GM12865 (cell line): ENCODE measurements at regions not wholly inside any gene's neighbourhood (a gene's known extent, or its start where the extent isn't known, plus 50 kb on each side); places are given as distances from the start of the nearest gene placed in this dataset.
"Not testable (repeated sequence)": the region's sequence is repeated elsewhere in the genome, so short reads cannot be mapped to it uniquely, and the experiment has no call there.

Experiments used
- DNase-seq: peaks from one replicate; pipeline ENCODE4 v3.0.0; 2010; ENCODE audit warnings: low read depth
- H3K4me3 ChIP-seq: 2 replicates; pipeline ENCODE4 v1.5.1; 2011; ENCODE audit warnings: mild to moderate bottlenecking, low read depth, low read length, control low read depth
- CTCF ChIP-seq: IDR thresholded peaks from 2 replicates; pipeline ENCODE4 v1.5.1; 2011; ENCODE audit warnings: low read length, control low read depth, low read depth, inconsistent platforms; ENCODE audit not compliant: insufficient read depth; ENCODE audit errors: missing control alignments

DNA sequence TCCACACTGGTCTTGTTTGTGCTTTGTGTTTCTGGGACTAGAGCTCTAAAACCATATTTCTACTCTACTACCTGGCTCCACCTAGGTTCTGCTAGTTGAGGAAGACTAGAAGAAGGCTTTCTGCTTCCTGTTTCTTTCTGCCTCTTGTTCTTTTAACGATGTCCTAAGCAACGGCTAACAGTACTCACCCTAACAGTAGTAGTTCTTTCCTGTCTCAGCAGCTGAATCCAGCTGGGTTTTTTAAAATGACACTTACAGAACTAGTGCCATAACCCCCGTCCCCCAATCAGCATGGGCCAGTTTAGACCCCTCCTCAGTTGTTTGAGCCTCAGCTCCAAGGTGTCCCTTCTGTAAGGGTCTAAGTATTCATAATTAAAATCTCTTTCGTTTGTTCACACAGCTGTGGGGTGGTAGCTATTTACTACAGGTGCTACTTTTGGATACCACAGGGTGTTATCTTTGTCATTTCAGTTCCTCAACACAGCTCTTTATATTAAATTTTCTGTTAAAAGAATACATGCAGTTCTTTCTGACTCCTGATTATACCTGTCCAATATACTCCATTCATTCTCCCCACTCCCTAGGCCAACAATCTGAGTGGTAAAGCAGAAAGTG lies 790.2 kb downstream of the DHX35 start:
- TF ChIP-seq CTCF, result no peak
- no peak for DNase-seq
- H3K4me3 ChIP-seq, result no peak overlapping the region

- TF ChIP-seq CTCF, result no peak
Observed at GRCh38 chr20:39751557-39752137, 789.5 kb downstream of the DHX35 start.

DNA sequence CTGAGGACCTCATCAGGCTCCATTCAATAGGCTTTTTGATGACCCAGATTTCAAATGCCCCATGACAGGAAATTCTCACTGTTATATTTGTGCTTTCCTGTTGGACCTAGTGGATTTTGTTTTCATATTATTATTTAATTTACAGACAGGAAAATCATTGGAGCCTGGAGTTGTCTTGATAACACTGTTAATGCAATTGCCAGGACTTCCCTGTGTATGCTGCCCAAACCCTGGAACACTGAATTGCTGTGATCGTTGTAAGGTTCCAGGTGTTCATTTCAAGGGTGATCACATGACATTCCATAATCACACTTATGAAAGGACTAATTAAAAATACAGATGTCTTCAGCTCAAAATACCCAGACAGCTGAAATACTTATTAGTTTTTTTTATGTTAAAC lies 783.2 kb downstream of the DHX35 start:
- H3K4me3 ChIP-seq, result no peak overlapping the region
- no peak for TF ChIP-seq CTCF
- no peak for DNase-seq

More at GRCh38 chr20:39751557-39752137, 789.5 kb downstream of the DHX35 start:
- no peak overlapping the region for H3K4me3 ChIP-seq
- no peak for DNase-seq

GRCh38 chr20:39738651-39739050 lies 776.5 kb downstream of the DHX35 start:
- no peak overlapping the region for H3K4me3 ChIP-seq
- DNase-seq, result no peak
- TF ChIP-seq CTCF, result no peak

GRCh38 chr20:39736434-39737327 lies 774.5 kb downstream of the DHX35 start:
- no peak overlapping the region for H3K4me3 ChIP-seq
- TF ChIP-seq CTCF, result no peak
- no peak for DNase-seq

DNA sequence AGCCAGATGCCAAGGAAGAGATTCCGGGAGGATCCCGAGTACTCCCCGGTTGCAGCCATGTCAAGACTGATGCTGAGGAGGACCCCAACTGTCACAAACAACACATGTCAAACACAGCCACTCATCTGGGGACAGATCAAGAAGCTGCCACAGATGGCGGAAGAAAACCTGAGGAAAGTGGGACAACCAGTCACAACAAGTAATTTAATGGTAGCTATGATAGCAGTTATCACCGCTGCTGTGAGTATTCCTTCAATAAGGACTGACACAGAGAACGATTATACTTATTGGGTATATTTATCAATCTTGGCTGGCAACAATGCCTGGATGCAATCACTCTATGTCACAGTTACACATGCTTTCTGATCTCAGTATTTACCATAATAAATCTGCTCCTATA lies 763.4 kb downstream of the DHX35 start:
- DNase-seq, H3K4me3 ChIP-seq: not testable (repeated sequence)

- no peak for DNase-seq
- TF ChIP-seq CTCF, result no peak
- H3K4me3 ChIP-seq, result no peak overlapping the region
Observed at GRCh38 chr20:39719293-39719692, 757.1 kb downstream of the DHX35 start.
